ENCODE measurements at regions not wholly inside any gene's neighbourhood (a gene's known extent, or its start where the extent isn't known, plus 50 kb on each side); places are given as distances from the start of the nearest gene placed in this dataset.

DNA sequence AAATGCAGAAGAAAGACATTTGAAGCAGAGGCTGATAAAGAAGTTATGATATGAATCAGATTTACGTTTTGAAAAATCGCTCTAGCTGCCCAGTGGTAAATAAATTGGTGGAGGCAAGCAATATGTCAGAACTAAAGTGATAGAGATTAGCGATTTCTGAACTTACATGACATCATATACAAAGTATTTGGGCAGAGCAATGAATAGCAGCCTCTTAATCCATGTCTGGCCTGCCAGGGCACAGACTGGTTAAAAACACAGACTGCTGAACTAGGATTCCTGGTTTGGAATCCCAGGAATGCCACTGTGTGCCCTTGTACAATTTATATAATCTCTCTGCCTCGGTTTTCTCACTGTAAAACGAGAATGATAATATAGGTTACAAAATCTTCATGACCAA, 243.1 kb upstream of the SETMAR start:
- intact Hi-C loops (cut with micrococcal nuclease) (no loop called here), dilution Hi-C loops (cut with MboI; ENCODE audit: extremely low pct_ligation_motif_present, low sequenced_read_pairs) (no loop called here)
- no peaks in the 10 kb centered on the region for H3K36me3 ChIP-seq (ENCODE audit: control insufficient read depth in 2 of 2, extremely low read depth in 1 of 2, insufficient read depth in 2 of 2, low read length in 2 of 2)
- H3K9ac ChIP-seq (replicated peaks; ENCODE audit: extremely low read depth, insufficient read depth, low read length) = no peak overlapping the region
- FAIRE-seq = no peak
- TF ChIP-seq MYC (IDR thresholded peaks at IDR 0.05; ENCODE audit: low read depth, low read length) (no peak), MAX (IDR thresholded peaks at IDR 0.05; ENCODE audit: insufficient read depth, insufficient read length) (no peak)
- TF ChIP-seq, protein P1, sequence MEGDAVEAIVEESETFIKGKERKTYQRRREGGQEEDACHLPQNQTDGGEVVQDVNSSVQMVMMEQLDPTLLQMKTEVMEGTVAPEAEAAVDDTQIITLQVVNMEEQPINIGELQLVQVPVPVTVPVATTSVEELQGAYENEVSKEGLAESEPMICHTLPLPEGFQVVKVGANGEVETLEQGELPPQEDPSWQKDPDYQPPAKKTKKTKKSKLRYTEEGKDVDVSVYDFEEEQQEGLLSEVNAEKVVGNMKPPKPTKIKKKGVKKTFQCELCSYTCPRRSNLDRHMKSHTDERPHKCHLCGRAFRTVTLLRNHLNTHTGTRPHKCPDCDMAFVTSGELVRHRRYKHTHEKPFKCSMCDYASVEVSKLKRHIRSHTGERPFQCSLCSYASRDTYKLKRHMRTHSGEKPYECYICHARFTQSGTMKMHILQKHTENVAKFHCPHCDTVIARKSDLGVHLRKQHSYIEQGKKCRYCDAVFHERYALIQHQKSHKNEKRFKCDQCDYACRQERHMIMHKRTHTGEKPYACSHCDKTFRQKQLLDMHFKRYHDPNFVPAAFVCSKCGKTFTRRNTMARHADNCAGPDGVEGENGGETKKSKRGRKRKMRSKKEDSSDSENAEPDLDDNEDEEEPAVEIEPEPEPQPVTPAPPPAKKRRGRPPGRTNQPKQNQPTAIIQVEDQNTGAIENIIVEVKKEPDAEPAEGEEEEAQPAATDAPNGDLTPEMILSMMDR (IDR thresholded peaks at IDR 0.05; ENCODE audit: extremely low read depth in 1 of 2, insufficient read depth in 1 of 2, low read depth in 1 of 2, low read length in 2 of 2) = no peak
- no TSS peak for BruUV-seq (replicated peaks)
- no peaks in the 10 kb centered on the region for H3K4me1 ChIP-seq (ENCODE audit: control insufficient read depth, extremely low read depth, insufficient read depth, low read length)
- POLR2A ChIA-PET = no interaction called here
- H3K79me2 ChIP-seq (ENCODE audit: control insufficient read depth, insufficient read depth, low read length) = no peaks in the 10 kb centered on the region
- no peak overlapping the region for H3K4me2 ChIP-seq (ENCODE audit: insufficient read depth, low read length)
- H4K20me1 ChIP-seq (replicated peaks; ENCODE audit: control insufficient read depth, extremely low read depth, insufficient read depth, low read length) = no peaks in the 10 kb centered on the region
- peaks cover 2% of the 10 kb centered on the region for H3K9me3 ChIP-seq (replicated peaks; ENCODE audit: control insufficient read depth, insufficient read depth, low read length)
- H3K4me3 ChIP-seq (replicated peaks in 1 of 3; ENCODE audit: insufficient read depth in 1 of 3, low read depth in 1 of 3, low read length in 3 of 3) = no peak overlapping the region
- no peak for DNase-seq (ENCODE audit: low read depth, low spot score)
- no peaks in the 10 kb centered on the region for H3K27me3 ChIP-seq (ENCODE audit: control insufficient read depth in 2 of 2, insufficient read depth in 2 of 2, low read length in 2 of 2)
- H3K9me1 ChIP-seq (replicated peaks; ENCODE audit: control insufficient read depth, extremely low read depth, insufficient read depth, low read length) = no peaks in the 10 kb centered on the region
- H3K27ac ChIP-seq (ENCODE audit: insufficient read depth, low read depth, low read length) = no peak overlapping the region
- CTCF ChIA-PET = no interaction called here
- no peak overlapping the region for H2AFZ ChIP-seq (ENCODE audit: low read depth, low read length)

- DNase-seq (ENCODE audit: low read depth, low spot score) (no peak), FAIRE-seq (no peak)
- dilution Hi-C loops (cut with MboI; ENCODE audit: extremely low pct_ligation_motif_present, low sequenced_read_pairs) = no loop called here
Observed at GRCh38 chr3:4060603-4061002, 242.6 kb upstream of the SETMAR start.

More at GRCh38 chr3:4060603-4061002, 242.6 kb upstream of the SETMAR start:
- ChIA-PET POLR2A (no interaction called here), CTCF (no interaction called here)
- Histone ChIP-seq H3K27me3 (ENCODE audit: control insufficient read depth in 2 of 2, insufficient read depth in 2 of 2, low read length in 2 of 2) (no peaks in the 10 kb centered on the region), H3K79me2 (ENCODE audit: control insufficient read depth, insufficient read depth, low read length) (no peaks in the 10 kb centered on the region), H2AFZ (ENCODE audit: low read depth, low read length) (no peak overlapping the region), H3K4me2 (ENCODE audit: insufficient read depth, low read length) (no peak overlapping the region), H3K36me3 (ENCODE audit: control insufficient read depth in 2 of 2, extremely low read depth in 1 of 2, insufficient read depth in 2 of 2, low read length in 2 of 2) (no peaks in the 10 kb centered on the region), H3K4me3 (replicated peaks in 1 of 3; ENCODE audit: insufficient read depth in 1 of 3, low read depth in 1 of 3, low read length in 3 of 3) (no peak overlapping the region), H3K4me1 (ENCODE audit: control insufficient read depth, extremely low read depth, insufficient read depth, low read length) (no peaks in the 10 kb centered on the region), H3K9me3 (replicated peaks; ENCODE audit: control insufficient read depth, insufficient read depth, low read length) (peaks cover 3% of the 10 kb centered on the region), H4K20me1 (replicated peaks; ENCODE audit: control insufficient read depth, extremely low read depth, insufficient read depth, low read length) (no peaks in the 10 kb centered on the region), H3K9ac (replicated peaks; ENCODE audit: extremely low read depth, insufficient read depth, low read length) (no peak overlapping the region), H3K27ac (ENCODE audit: insufficient read depth, low read depth, low read length) (no peak overlapping the region), H3K9me1 (replicated peaks; ENCODE audit: control insufficient read depth, extremely low read depth, insufficient read depth, low read length) (no peaks in the 10 kb centered on the region)
- intact Hi-C loops (cut with micrococcal nuclease) = no loop called here
- TF ChIP-seq POLR2AphosphoS5 (IDR thresholded peaks at IDR 0.05; ENCODE audit: insufficient read depth, low read depth, low read length) (no peak), POLR2A (IDR thresholded peaks at IDR 0.05; ENCODE audit: low read depth, low read length) (no peak), JUN (IDR thresholded peaks at IDR 0.05; ENCODE audit: borderline replicate concordance, insufficient read depth, insufficient read length, low read depth) (no peak), EZH2 (IDR thresholded peaks at IDR 0.05; ENCODE audit: borderline replicate concordance, low read depth, low read length, severe bottlenecking) (no peak), MAX (IDR thresholded peaks at IDR 0.05; ENCODE audit: insufficient read depth, insufficient read length) (no peak), GATA2 (IDR thresholded peaks at IDR 0.05; ENCODE audit: insufficient read depth, insufficient read length, low read depth, low read length) (no peak), FOS (IDR thresholded peaks at IDR 0.05; ENCODE audit: borderline replicate concordance, insufficient read depth, low read length) (no peak), MYC (IDR thresholded peaks at IDR 0.05; ENCODE audit: low read depth, low read length) (no peak)
- TF ChIP-seq, protein P1 (IDR thresholded peaks at IDR 0.05; ENCODE audit: extremely low read depth in 1 of 2, insufficient read depth in 1 of 2, low read depth in 1 of 2, low read length in 2 of 2) = no peak
- no TSS peak for BruUV-seq (replicated peaks)
